ELF-1 (cell line): ENCODE measurements at regions not wholly inside any gene's neighbourhood (a gene's known extent, or its start where the extent isn't known, plus 50 kb on each side); places are given as distances from the start of the nearest gene placed in this dataset.
"Not testable (repeated sequence)": the region's sequence is repeated elsewhere in the genome, so short reads cannot be mapped to it uniquely, and the experiment has no call there.

Source experiments
- DNase-seq: peaks from one replicate; pipeline ENCODE4 v3.0.0-alpha.2; 2016; ENCODE audit warnings: low read depth, low spot score

GRCh38 chr1:94769551-94769950 is 50.6 kb upstream of the SLC44A3 start:
- no peak for DNase-seq

- no peak for DNase-seq
Observed at GRCh38 chr1:94768036-94768435, 52.1 kb upstream of the SLC44A3 start.

DNA sequence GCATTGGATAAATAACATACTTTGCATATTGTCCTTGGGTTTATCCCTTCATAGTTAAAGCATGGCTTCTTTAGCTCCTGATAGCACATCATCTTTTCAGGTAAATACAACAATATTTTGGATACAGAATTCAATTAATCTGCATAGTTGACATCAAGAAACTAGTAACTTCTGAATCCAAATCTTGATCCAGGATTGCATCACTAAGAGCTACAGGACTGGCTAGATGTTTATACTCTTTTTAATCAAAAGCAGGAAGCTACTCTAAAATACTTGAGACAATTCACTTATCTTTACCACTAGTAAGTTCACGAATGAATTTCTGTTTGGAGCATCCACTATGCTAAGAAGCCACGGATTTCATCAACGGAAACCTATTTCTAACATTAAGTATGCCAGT is 54.2 kb upstream of the SLC44A3 start:
- no peak for DNase-seq

- no peak for DNase-seq
Observed at GRCh38 chr1:94759188-94759587, 61.0 kb upstream of the SLC44A3 start.

GRCh38 chr1:94757931-94758330 is 62.2 kb upstream of the SLC44A3 start:
- DNase-seq: peak; percentile 71

DNA sequence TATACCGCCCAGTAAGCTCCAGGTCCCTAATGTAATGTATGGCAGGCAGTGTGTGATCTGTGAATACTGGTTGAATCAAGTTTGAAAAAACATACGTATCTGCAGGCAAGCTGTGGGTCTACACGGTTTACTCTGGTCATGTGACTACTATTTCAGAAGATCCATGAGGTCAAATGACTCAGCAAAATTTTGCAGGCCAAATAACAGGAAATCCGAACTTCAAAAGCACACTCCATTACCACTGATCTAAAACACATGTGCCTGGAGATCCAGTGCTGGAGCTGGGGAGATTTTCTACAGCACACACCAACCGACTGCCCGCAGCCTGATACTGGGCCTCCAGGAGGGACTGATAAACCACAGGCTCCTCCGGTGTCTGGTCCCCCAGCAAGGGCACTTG is 64.5 kb upstream of the SLC44A3 start:
- peak; percentile 72 for DNase-seq

DNA sequence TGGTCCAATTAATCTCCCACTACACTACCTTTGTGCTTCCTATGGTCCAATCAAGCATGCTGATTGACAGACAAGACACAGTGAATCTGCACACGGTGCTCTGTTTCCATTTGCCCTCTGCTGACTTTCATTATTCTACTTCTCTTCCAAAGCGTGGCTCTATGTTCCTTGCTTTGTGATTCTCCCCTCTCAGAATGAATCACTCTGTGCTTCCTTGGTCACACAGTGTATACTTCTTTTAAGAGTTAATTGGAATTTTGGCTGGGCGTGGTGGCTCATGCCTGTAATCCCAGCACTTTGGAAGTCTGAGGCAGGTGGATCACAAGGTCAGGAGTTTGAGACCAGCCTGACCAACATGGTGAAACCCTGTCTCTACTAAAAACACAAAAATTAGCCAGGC is 65.1 kb upstream of the SLC44A3 start:
- not testable (repeated sequence) for DNase-seq

DNA sequence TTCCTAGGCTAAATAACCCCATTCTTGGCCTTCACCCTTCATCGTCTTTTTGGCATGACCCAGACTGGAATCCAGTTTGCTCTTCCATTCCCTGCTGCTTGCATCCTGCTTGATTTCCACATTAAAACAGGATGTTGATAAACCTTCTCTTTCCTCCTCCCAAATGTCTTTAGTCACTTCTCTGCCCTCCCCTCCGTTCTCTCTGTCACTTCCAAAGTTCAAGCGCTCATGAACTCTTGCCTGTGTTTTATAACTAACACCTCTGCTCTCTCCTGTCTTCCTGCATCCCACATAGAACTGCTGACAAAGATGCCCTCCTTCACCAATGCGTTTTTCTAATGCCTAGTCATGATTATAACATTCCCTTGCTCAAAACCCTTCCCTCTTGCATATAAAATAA is 65.6 kb upstream of the SLC44A3 start:
- no peak for DNase-seq

DNA sequence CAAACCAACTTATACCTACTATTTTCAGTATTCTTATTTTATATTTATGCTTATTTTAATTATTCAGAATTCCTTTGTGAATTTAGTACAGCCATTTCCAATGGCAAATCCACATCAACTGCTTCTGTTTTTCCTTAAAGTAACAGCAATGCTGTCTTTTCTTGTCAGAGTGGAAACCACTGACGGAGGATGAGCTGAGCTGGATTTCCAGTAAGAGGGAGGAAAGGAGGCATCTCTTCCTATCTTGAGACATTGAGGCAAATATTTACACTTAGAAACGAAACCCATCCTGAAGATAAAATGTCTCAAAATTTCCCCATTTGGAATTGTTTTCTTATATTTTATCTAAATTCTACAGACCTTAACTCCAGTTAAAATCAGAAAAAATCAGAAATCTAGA is 66.1 kb upstream of the SLC44A3 start:
- no peak for DNase-seq

DNA sequence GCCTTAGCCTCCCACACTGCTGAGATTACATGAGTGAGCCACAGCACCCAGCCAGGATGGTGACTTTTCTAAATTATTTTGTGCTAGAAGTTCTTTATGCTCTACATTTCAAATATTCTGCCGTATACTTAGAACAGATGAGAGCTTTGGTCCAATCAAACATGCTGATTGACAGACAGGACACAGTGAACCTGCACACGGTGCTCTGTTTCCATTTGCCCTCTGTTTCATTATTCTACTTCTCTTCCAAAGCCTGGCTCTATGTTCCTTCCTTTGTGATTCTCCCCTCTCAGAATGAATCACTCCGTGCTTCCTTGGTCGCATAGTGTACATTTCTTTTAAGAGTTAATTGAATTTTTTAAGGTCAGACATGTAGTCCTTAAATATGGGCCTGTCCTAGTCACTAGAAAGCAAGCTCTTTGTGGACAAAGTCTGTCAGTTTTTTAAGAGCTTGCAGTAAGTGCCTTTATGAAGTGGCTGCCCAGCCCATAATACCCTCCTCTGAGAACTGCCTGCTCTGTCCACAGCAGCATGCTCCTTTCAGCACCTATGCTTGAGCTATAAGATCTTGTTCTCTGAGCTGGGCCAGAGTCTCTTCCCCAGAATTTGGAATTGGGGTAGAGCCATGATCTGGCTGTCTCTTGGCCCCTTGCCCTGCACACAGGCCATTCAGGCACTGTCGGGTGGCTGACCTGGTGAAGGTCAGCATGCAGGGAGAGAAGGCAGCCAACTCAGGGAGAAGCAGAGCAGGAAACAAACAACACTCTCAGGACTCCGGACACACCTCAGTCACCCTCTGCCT is 66.8 kb upstream of the SLC44A3 start:
- DNase-seq: peak; percentile 12

- DNase-seq: not testable (repeated sequence)
Observed at GRCh38 chr1:94751483-94751882, 68.7 kb upstream of the SLC44A3 start.

DNA sequence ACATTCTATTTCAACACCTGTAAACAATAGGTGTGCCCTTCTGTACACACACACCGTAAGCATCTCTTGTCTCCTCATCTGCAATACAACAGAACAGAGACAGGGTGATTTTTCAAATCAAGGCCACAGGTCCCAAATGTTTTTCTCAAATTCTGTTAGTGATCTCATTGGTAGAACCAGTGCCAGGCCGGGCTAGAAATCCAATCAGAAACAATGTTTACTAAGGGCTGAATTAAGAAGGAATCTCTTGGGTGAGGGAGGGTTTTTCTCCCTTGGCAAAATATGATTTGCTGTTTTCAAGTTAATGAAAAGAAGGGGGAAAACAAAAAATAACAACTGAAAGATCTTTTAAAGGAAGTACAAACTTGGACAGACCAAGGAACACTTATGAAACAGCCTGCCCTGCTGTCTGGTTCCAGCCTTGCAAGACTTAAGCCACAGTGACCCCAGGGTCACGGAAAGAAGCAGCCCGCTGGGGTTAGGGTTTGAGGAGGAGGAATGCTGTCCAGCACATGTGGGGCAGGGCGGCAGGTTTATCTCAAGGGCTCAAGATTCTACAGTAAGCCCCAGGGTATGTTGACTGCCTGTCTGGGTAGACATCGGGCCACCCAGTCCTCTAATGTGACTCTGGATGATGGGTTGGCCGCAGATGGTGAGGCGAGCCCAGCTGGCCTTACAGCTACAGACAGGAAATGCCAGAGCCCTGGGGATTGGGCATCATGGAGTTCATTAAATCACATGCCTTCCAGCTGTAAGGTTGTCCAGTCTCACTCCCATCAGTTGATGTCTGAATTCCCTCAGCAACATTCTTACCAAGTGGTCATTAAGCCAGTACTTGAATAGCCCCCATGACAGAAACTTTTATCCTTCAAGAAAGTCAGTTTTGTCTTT is 73.3 kb upstream of the SLC44A3 start:
- DNase-seq: peak; percentile 91

GRCh38 chr1:94745742-94746141 is 74.4 kb upstream of the SLC44A3 start:
- DNase-seq: no peak

DNA sequence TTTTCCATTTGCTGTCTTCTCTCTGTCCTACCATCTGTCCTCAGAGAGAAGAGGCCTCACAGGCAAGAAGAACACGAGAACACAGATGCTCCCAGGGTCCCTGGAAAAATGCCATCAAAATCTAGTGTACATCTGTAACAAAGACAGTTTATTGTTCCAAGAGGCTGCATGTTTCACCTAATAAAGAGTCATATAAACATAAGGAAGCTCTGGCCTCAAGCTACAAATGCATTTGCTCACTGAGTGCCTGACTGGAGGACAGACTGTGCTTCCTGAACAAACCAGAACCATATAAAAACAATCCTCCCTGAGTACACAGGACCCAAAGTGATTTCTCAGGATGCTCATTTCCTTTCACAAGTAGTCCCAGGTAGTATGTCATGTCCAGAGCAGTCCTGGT is 76.3 kb upstream of the SLC44A3 start:
- DNase-seq: no peak

DNA sequence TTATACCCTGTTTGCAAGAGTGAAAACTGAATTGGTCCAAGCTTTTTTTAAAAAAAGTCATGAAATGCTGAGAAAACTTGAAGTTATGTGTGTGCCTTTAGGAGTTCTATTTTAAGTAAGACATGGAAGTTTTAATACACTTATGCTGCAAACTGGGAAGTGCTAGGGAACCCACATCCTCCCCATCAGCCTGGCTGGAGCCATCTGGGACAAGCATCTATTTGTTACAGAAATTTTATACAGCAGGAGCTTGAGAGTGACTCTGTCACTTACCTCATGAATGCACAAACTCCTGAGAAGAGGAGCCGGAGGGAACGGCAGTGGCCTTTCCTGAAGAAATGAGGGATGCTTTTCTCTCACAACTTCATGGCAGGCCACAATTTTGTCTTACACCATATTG is 78.2 kb upstream of the SLC44A3 start:
- no peak for DNase-seq

DNA sequence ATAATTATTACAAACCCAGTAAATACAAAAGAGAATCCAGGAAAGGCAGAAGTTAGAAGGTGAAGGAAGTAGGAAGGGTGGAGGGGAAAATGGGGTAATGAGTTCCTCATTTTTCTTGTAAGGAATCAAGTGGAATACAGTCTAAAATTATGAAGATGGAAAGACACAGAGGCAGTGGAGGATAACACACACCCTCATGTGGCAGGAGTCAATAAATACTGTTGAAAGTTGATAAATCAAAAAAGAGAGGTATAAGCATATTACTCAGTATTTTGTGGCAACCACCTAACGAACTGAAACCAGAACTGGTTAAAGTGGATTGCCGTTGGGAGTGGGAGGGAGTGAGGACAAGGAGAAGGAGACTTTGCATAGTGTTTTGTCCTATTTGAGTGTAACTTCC is 78.6 kb upstream of the SLC44A3 start:
- DNase-seq: no peak

DNA sequence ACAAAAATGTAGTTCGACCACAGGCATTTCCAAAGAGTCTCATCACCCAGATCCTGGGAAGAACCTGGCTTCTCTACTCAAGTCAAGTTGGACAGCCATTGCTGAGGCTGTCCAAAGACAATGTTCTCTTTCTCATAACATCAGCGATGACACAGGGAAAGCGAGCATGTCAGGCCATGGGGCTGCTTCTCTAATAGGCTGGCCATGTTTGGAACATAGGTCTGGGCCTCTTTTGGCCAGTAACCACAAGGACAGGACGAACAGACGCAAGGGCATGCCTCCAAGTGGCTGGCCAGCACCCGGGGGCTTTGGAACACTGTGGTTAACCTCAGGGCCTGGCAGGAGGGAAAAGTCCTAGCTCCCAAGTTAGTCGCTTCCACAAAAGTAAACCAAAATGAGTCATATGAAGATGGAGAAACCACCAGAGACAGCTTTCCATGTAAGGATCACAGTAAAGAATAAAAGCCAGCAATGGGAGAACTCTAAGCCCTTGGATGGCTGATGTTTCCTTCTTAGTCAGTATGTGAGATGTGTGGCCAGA is 80.6 kb upstream of the SLC44A3 start:
- no peak for DNase-seq

DNA sequence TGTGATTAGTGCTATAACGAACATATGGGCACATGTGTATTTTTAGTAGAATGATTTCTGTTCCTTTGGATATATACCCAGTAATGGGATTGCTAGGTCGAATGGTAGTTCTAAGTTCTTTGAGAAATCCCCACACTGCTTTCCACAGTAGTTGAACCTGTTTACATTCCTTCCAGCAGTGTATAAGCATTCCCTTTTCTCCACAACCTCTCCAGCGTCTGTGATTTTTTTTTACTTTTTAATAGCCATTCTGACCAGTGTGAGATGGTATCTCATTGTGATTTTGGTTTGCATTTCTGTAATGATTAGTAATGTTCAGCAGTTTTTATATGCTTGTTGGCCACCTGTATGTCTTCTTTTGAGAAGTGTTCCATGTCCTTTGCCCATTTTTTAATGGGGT is 81.8 kb upstream of the SLC44A3 start:
- DNase-seq: no peak

DNA sequence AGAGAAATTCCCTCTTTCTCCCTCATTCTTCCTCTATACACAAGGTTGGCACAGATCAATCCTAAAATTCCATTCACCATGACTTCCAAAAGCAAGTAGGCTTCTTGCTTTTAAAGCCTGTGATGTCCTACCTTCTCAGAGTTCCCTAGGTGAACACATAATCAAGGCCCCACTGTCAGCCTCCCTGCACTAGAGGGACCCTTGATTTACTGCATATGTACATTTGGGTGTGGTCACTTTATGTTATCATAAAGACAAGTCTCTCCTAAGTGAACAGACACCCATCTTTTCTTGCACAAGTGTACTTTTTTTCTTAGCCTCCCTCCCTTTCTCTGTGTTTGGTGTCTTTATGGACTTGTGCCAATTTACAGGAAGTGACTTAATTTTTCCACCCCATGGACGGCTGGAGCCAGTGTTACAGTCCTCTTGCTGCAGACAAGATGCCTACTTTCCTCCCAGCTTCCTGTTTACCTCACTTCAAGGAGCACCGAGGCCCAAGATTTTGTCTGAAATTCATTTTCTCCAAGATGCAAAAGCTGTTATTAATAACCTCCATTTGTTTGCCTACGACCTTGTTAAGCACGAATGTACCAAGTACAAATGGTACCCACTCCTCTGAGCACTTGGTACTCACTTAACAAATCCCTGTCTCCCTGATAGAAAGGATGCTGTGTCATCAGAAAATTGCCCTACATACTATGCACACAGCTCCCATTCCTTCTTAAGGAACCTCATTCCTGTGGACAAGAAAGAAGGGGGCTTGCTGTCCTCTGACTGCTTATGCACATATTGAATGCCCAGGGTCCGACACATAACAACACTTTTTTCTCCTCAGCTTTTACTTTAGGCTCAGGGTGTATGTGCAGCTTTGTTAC is 82.8 kb upstream of the SLC44A3 start:
- DNase-seq: no peak

DNA sequence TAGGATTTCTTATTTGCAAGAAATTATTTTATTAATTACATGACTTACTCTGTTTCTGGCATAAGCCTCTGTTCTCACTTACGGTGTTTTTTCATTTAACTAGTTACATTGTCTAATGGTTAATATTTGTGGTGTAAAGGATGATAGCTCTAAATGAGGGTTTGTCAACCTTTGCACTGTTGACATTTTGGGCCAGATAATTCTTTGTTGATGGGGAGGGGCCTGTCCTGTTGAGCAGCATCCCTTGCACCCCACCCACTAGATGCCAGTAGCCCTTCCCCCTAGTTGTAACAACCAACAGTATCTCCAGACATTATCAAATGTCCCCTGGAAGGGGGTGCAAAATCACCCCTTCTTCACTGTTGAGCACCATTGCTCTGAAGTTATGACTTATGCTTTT is 83.6 kb upstream of the SLC44A3 start:
- DNase-seq: no peak

DNA sequence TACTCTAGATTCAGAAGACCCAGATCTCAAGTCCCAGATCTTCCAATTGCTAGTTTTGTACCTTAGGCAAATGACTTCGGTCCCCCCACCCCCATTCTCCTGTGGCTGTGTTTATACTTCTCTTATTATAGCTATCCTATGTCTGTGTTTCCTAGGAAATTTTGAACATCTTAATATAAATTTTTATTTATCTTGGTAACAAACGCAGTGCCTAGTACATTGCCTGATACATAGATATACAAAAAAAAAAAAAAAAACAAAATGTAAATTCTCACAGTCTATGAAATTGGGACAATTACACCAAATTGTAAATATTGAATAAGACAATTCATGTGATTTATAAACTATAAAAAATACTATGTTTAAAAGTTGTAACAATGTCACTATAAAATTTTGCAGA is 84.1 kb upstream of the SLC44A3 start:
- no peak for DNase-seq
